Nephron progenitor cell (in vitro differentiated cells): ENCODE measurements at regions not wholly inside any gene's neighbourhood (a gene's known extent, or its start where the extent isn't known, plus 50 kb on each side); places are given as distances from the start of the nearest gene placed in this dataset.

Experiments used
- DNase-seq: peaks from one replicate; pipeline ENCODE4 v3.0.0; 2021
- H3K27ac Mint-ChIP-seq: 2 replicates; pipeline ENCODE4 v1.8.0; 2021; ENCODE audit warnings: mild to moderate bottlenecking, moderate library complexity, mixed read lengths
- H3K27me3 Mint-ChIP-seq: 2 replicates; pipeline ENCODE4 v1.8.0; 2021; ENCODE audit warnings: mild to moderate bottlenecking, low read depth, mixed read lengths; ENCODE audit not compliant: poor library complexity
- H3K36me3 Mint-ChIP-seq: 2 replicates; pipeline ENCODE4 v1.8.0; 2021; ENCODE audit warnings: low read depth, mixed read lengths
- H3K4me1 Mint-ChIP-seq: 2 replicates; pipeline ENCODE4 v1.8.0; 2021; ENCODE audit warnings: mixed read lengths
- H3K4me3 Mint-ChIP-seq: 2 replicates; pipeline ENCODE4 v1.8.0; 2021; ENCODE audit warnings: mild to moderate bottlenecking, moderate library complexity, mixed read lengths
- H3K9me3 Mint-ChIP-seq: 2 replicates; pipeline ENCODE4 v1.8.0; 2021; ENCODE audit warnings: mild to moderate bottlenecking, moderate library complexity, mixed read lengths
- CTCF ChIP-seq: fragments of 200-600 bp; sonication (generic); IDR thresholded peaks from 2 replicates; pipeline ENCODE4 v1.5.0; 2021; ENCODE audit warnings: antibody characterized with exemption

GRCh38 chr12:80045594-80045993 lies 53.7 kb upstream of the OTOGL start:
- Mint-ChIP-seq H3K36me3 (no peaks in the 10 kb centered on the region), H3K27ac (no peak overlapping the region), H3K4me3 (no peak overlapping the region), H3K4me1 (no peaks in the 10 kb centered on the region), H3K27me3 (no peaks in the 10 kb centered on the region), H3K9me3 (no peaks in the 10 kb centered on the region)
- DNase-seq = no peak
- no peak for TF ChIP-seq CTCF

DNA sequence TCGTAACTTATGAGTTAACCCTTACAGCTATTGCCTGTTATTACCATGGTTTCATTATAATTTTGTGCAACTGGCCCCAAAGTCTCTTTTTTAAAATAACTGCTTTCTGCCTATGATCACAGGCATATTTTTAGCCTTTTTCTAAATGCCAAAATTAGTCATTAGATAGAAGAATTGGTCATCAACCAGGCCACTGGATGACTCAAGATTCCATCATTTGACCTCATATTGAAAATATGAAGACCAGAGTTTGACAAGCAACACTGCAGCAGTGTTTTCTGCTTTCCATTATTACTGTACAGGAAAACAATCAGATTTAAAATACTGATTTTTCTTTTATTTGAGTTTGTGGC lies 54.7 kb upstream of the OTOGL start:
- H3K4me1 Mint-ChIP-seq = peaks cover 1% of the 10 kb centered on the region
- no peak overlapping the region for H3K4me3 Mint-ChIP-seq
- H3K36me3 Mint-ChIP-seq = no peaks in the 10 kb centered on the region
- H3K9me3 Mint-ChIP-seq = no peaks in the 10 kb centered on the region
- H3K27me3 Mint-ChIP-seq = no peaks in the 10 kb centered on the region
- TF ChIP-seq CTCF = no peak
- DNase-seq = no peak
- no peak overlapping the region for H3K27ac Mint-ChIP-seq

DNA sequence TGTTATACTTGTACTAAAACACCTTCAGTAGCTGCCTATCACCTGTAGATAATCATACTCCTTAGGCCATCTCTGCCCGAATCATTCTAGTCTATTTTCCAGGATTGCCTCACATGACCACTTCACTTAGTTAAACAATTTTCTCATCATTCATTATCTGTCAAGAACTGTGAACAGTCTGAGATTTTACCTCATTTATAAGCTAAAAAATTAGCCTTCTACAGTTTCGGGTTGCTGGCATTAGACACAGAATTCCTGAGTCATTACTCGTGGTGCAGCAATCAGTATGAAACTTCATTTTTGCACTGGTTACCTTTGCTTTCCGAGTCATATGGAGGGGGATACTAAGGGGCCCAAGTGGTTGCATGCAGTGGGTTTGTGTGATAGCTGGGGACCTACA lies 57.6 kb upstream of the OTOGL start:
- Mint-ChIP-seq H3K27me3 (no peaks in the 10 kb centered on the region), H3K36me3 (no peaks in the 10 kb centered on the region), H3K4me3 (no peak overlapping the region), H3K9me3 (no peaks in the 10 kb centered on the region), H3K4me1 (peaks cover 5% of the 10 kb centered on the region), H3K27ac (no peak overlapping the region)
- no peak for DNase-seq
- no peak for TF ChIP-seq CTCF

DNA sequence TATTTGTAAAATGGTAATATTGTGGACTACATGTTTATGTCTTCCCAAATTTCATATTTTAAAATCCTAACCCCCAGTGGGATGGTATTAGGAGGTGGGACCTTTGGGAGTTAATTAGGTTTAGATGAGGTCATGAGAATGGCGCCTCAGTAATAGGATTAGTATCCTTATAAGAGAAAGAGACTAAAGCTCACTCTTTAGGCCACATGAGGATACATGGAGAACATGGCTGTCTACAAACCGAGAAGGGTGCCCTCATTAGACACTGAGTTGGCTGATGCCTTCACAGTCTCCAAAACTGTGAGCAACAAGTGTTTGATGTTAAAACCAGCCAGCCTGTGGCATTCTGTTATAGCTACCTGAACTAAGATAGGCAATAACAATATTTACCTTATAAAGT lies 58.3 kb upstream of the OTOGL start:
- H3K36me3 Mint-ChIP-seq = no peaks in the 10 kb centered on the region
- no peak for TF ChIP-seq CTCF
- H3K9me3 Mint-ChIP-seq = no peaks in the 10 kb centered on the region
- H3K27ac Mint-ChIP-seq = no peak overlapping the region
- DNase-seq = no peak
- peaks cover 5% of the 10 kb centered on the region for H3K4me1 Mint-ChIP-seq
- H3K27me3 Mint-ChIP-seq = no peaks in the 10 kb centered on the region
- no peak overlapping the region for H3K4me3 Mint-ChIP-seq

DNA sequence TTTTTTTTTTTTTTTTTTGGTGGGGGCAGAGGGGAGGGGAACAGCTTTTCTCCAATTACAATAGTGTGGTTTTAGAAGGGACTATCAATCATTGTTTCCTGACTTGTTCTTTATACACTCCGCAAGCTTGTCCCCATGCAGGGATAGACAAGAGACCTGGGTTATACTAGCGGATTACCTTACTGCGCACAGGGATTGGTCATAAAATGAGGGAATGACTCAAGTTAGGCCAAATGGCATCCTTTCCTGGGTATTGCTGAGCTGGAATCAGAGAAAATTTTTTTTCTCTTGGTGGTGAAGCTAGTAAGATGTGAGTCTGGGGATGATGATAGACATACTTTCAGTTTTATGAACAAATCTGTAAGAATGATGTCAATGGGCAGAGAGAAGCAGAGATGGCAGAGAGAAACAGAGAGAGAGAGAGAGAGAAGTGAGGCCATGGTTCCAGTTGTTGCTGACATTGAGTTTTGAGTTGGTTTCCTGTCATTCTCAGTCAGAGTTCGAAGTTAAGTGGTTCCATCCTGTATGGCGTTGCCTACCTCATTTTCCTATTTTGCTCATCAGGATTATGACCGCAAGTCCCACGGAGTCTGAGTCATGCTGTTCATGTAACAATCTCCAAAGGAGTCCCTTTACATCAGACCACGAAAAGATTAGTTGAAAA lies 59.1 kb upstream of the OTOGL start:
- H3K27me3 Mint-ChIP-seq = no peaks in the 10 kb centered on the region
- H3K36me3 Mint-ChIP-seq = no peaks in the 10 kb centered on the region
- DNase-seq = no peak
- H3K4me3 Mint-ChIP-seq = no peak overlapping the region
- no peak for TF ChIP-seq CTCF
- no peak overlapping the region for H3K27ac Mint-ChIP-seq
- no peaks in the 10 kb centered on the region for H3K9me3 Mint-ChIP-seq
- H3K4me1 Mint-ChIP-seq = peaks cover 5% of the 10 kb centered on the region

DNA sequence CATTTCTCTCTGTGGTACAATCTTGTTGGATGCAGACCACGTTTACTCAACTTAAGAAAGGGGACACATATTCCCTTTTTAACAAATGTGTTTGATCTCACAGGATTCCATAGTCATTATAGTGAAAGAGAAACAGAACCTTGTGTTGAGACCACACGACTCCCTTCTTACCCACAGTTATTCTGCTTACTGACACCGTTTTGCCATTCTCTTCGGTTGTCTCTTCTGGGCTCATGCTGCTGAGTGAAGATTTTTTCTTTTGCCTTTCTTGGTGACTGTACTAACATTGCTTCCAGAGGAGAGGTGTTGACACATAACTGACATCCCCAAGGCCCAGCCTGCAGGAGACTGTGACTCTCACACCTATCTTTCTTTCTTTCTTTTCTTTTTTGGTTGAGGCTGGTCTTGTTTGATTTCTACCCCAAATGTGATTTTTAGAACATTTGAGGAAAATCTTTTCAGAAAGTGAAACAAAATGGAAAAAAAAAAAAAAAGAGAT lies 61.2 kb upstream of the OTOGL start:
- Mint-ChIP-seq H3K36me3 (no peaks in the 10 kb centered on the region), H3K9me3 (no peaks in the 10 kb centered on the region), H3K27me3 (no peaks in the 10 kb centered on the region), H3K4me3 (no peak overlapping the region), H3K27ac (no peak overlapping the region), H3K4me1 (peaks cover 8% of the 10 kb centered on the region)
- DNase-seq = no peak
- TF ChIP-seq CTCF = no peak
